A673 (cell line): ENCODE measurements at regions not wholly inside any gene's neighbourhood (a gene's known extent, or its start where the extent isn't known, plus 50 kb on each side); places are given as distances from the start of the nearest gene placed in this dataset.

Experiments used
- BruUV-seq: library from RNA; stranded (reverse); fragments of 400-500 nt; replicated peaks from 2 replicates; lab custom pipeline; 2021; lab: Mats Ljungman, UMichigan
- CTCF ChIA-PET: fragments of 300-600 bp; sonication (Branson Sonifier 250); formaldehyde crosslinking; loops from one replicate; lab custom pipeline; 2022; ENCODE audit warnings: antibody characterized with exemption; lab: Charles Lee
- POLR2A ChIA-PET: fragments of 300-600 bp; sonication (Branson Sonifier 250); formaldehyde crosslinking; loops from one replicate; lab custom pipeline; 2022; ENCODE audit warnings: antibody characterized with exemption; ENCODE audit not compliant: low non-redundant PET; lab: Charles Lee
- DNase-seq: peaks from one replicate; pipeline ENCODE4 v3.0.0-alpha.2; 2015; ENCODE audit warnings: low spot score
- H3K27ac ChIP-seq: fragments of 200-600 bp; sonication (generic); 2 replicates; pipeline ENCODE4 v1.5.1; 2016; ENCODE audit warnings: mixed run types, low read depth, mild to moderate bottlenecking, mixed read lengths, antibody characterized with exemption, low read length; ENCODE audit not compliant: poor library complexity, severe bottlenecking
- H3K27me3 ChIP-seq: fragments of 200-600 bp; sonication (generic); replicated peaks from 2 replicates; pipeline ENCODE4 v1.6.1; 2017; ENCODE audit warnings: mixed run types, low read depth, mild to moderate bottlenecking, mixed read lengths, antibody characterized with exemption, low read length; ENCODE audit not compliant: insufficient read depth, poor library complexity
- H3K36me3 ChIP-seq: fragments of 200-600 bp; sonication (generic); 2 replicates; pipeline ENCODE4 v1.6.1; 2016; ENCODE audit warnings: mixed run types, mild to moderate bottlenecking, mixed read lengths, antibody characterized with exemption, low read length; ENCODE audit not compliant: insufficient read depth, poor library complexity, severe bottlenecking
- H3K4me1 ChIP-seq: fragments of 200-600 bp; sonication (generic); 2 replicates; pipeline ENCODE4 v1.6.1; 2017; ENCODE audit warnings: mixed run types, mild to moderate bottlenecking, mixed read lengths, antibody characterized with exemption, low read length; ENCODE audit not compliant: insufficient read depth, poor library complexity, severe bottlenecking
- H3K4me3 ChIP-seq: fragments of 200-600 bp; sonication (generic); 2 replicates; pipeline ENCODE4 v1.5.1; 2016; ENCODE audit warnings: low read depth, mixed run types, mild to moderate bottlenecking, mixed read lengths, low read length; ENCODE audit not compliant: poor library complexity, severe bottlenecking
- H3K9me3 ChIP-seq: fragments of 200-600 bp; sonication (generic); 2 replicates; pipeline ENCODE4 v1.6.1; 2016; ENCODE audit warnings: mixed run types, low read depth, mild to moderate bottlenecking, mixed read lengths, antibody characterized with exemption, low read length; ENCODE audit not compliant: poor library complexity, severe bottlenecking
- CTCF ChIP-seq: fragments of 300-800, 200-600 bp; sonication (generic); conservative IDR thresholded peaks from 2 replicates; pipeline ENCODE4 v1.5.1; 2017; ENCODE audit warnings: low read depth, mild to moderate bottlenecking, antibody characterized with exemption, low read length, moderate library complexity, mixed read lengths
- EZH2 ChIP-seq: fragments of 200-600 bp; sonication (generic); IDR thresholded peaks from 2 replicates; pipeline ENCODE4 v1.6.1; 2017; ENCODE audit warnings: borderline replicate concordance, low read depth, mild to moderate bottlenecking, mixed read lengths, antibody characterized with exemption, low read length; ENCODE audit not compliant: poor library complexity, severe bottlenecking
- intact Hi-C: fragments of 100-400 bp; cut with micrococcal nuclease; formaldehyde crosslinking; loops from one replicate; pipeline ENCODE4 v1.10.0; 2022; ENCODE audit not compliant: unreplicated experiment

- H3K4me1 ChIP-seq, result no peaks in the 10 kb centered on the region
- POLR2A ChIA-PET, result no interaction called here
- H3K27me3 ChIP-seq, result peaks cover 53% of the 10 kb centered on the region
- H3K4me3 ChIP-seq, result no peak overlapping the region
- TF ChIP-seq EZH2 (no peak), CTCF (no peak)
- intact Hi-C loops, result no loop called here
- no TSS peak for BruUV-seq
- no peaks in the 10 kb centered on the region for H3K9me3 ChIP-seq
- DNase-seq, result no peak
- CTCF ChIA-PET, result no interaction called here
- H3K36me3 ChIP-seq, result no peaks in the 10 kb centered on the region
- H3K27ac ChIP-seq, result no peak overlapping the region
Measured at GRCh38 chr17:5714993-5715392, 130.7 kb upstream of the NLRP1 start.

- intact Hi-C loops, result no loop called here
- TF ChIP-seq CTCF, result no peak
- Histone ChIP-seq H3K4me1 (no peaks in the 10 kb centered on the region), H3K27me3 (peaks cover 49% of the 10 kb centered on the region), H3K9me3 (no peaks in the 10 kb centered on the region), H3K27ac (no peak overlapping the region), H3K4me3 (no peak overlapping the region), H3K36me3 (no peaks in the 10 kb centered on the region)
- ChIA-PET POLR2A (no interaction called here), CTCF (no interaction called here)
- no peak for DNase-seq
- BruUV-seq, result no TSS peak
Measured at GRCh38 chr17:5715478-5715877, 131.2 kb upstream of the NLRP1 start.

GRCh38 chr17:5718726-5719125, 134.4 kb upstream of the NLRP1 start:
- no TSS peak for BruUV-seq
- no peak overlapping the region for H3K27ac ChIP-seq

More at GRCh38 chr17:5718726-5719125, 134.4 kb upstream of the NLRP1 start:
- Histone ChIP-seq H3K4me1 (no peaks in the 10 kb centered on the region), H3K27me3 (peaks cover 16% of the 10 kb centered on the region), H3K36me3 (no peaks in the 10 kb centered on the region), H3K4me3 (no peak overlapping the region), H3K9me3 (no peaks in the 10 kb centered on the region)
- no peak for TF ChIP-seq EZH2
- TF ChIP-seq CTCF, result no peak
- DNase-seq, result no peak
- ChIA-PET CTCF (no interaction called here), POLR2A (no interaction called here)
- intact Hi-C loops, result no loop called here
